Activated CD4-positive, alpha-beta T cell treated with anti-CD3 and anti-CD28 coated beads, Interleukin-2, amount 50 U/mL, for 16 hours (primary cell): ENCODE measurements at regions not wholly inside any gene's neighbourhood (a gene's known extent, or its start where the extent isn't known, plus 50 kb on each side); places are given as distances from the start of the nearest gene placed in this dataset.
A peak's percentile ranks its signal among the peaks of the same experiment; 100 is the strongest.
"Not testable (repeated sequence)": the region's sequence is repeated elsewhere in the genome, so short reads cannot be mapped to it uniquely, and the experiment has no call there.

Experiments used
- DNase-seq: peaks from one replicate; pipeline ENCODE4 v3.0.0-alpha.2; 2020

GRCh38 chr12:75941661-75942060, 89.9 kb downstream of the PHLDA1 start:
- DNase-seq, result not testable (repeated sequence)

GRCh38 chr12:75939016-75939642, 92.4 kb downstream of the PHLDA1 start:
- peak; percentile 51 for DNase-seq

GRCh38 chr12:75938189-75938588, 93.4 kb downstream of the PHLDA1 start:
- no peak for DNase-seq

- DNase-seq, result no peak
These were observed 94.1 kb downstream of the PHLDA1 start for GRCh38 chr12:75937486-75937885.

- DNase-seq, result no peak
These were observed 94.8 kb downstream of the PHLDA1 start for GRCh38 chr12:75936515-75937440.

- DNase-seq, result no peak
These were observed 95.9 kb downstream of the PHLDA1 start for GRCh38 chr12:75935539-75936242.

GRCh38 chr12:75933101-75933500, 98.5 kb downstream of the PHLDA1 start:
- DNase-seq, result no peak

GRCh38 chr12:75932241-75932640, 99.3 kb downstream of the PHLDA1 start:
- no peak for DNase-seq

- DNase-seq, result no peak
These were observed 107.5 kb downstream of the PHLDA1 start for GRCh38 chr12:75923964-75924666.

GRCh38 chr12:75922944-75923642, 108.5 kb downstream of the PHLDA1 start:
- DNase-seq, result no peak

GRCh38 chr12:75921622-75922289, 109.8 kb downstream of the PHLDA1 start:
- DNase-seq, result no peak

GRCh38 chr12:75917715-75918114, 113.9 kb downstream of the PHLDA1 start:
- no peak for DNase-seq

- DNase-seq, result no peak
These were observed 114.5 kb downstream of the PHLDA1 start for GRCh38 chr12:75917083-75917482.

GRCh38 chr12:75913502-75914351, 117.8 kb downstream of the PHLDA1 start:
- peak; percentile 32 for DNase-seq

- DNase-seq, result no peak
These were observed 121.6 kb downstream of the PHLDA1 start for GRCh38 chr12:75909714-75910656.

- DNase-seq, result no peak
These were observed 122.5 kb downstream of the PHLDA1 start for GRCh38 chr12:75908961-75909605.

GRCh38 chr12:75905922-75906321, 125.7 kb downstream of the PHLDA1 start:
- no peak for DNase-seq

GRCh38 chr12:75900781-75901254, 130.8 kb downstream of the PHLDA1 start:
- DNase-seq, result no peak

GRCh38 chr12:75900226-75900625, 131.3 kb downstream of the PHLDA1 start:
- DNase-seq, result no peak
